ENCODE measurements at regions not wholly inside any gene's neighbourhood (a gene's known extent, or its start where the extent isn't known, plus 50 kb on each side); places are given as distances from the start of the nearest gene placed in this dataset.

DNA sequence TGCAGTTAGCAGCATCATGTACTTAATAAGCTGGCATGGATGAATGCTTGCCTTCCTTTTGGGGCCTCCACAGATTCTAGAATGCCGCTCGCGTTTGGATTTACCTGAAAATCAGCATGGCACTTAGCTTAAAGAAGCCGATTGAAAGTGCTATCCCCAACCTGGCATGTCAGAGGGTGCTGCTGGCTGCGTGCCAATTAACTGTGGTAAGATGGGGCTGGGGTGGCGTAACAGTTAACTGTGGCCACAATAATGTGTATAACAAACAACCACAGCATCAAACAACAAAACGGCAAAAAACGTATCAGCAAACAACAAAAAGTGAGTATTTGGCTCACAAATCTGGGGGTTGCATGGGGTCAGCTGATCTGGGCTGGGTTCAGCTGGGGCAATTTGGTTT lies 70.5 kb downstream of the CBLL2 start:
- TF ChIP-seq NFIC (IDR thresholded peaks at IDR 0.05) (peak; percentile 73), TAL1 (IDR thresholded peaks at IDR 0.05) (no peak), CEBPB (tag; IDR thresholded peaks at IDR 0.05) (no peak), EP300 (IDR thresholded peaks at IDR 0.05; ENCODE audit: low read length) (no peak), POLR2A (conservative IDR thresholded peaks at IDR 0.05) (no peak), MAFK (IDR thresholded peaks at IDR 0.05; ENCODE audit: low read length) (no peak), GMEB1 (CRISPR knock-in tag; IDR thresholded peaks at IDR 0.05) (no peak), CHD2 (IDR thresholded peaks at IDR 0.05; ENCODE audit: low read depth, low read length) (no peak), CTCF (IDR thresholded peaks at IDR 0.05 in 2 of 3, conservative IDR thresholded peaks at IDR 0.05 in 1 of 3; ENCODE audit: insufficient read depth in 2 of 3, low read depth in 1 of 3, low read length in 3 of 3) (no peak)
- TF ChIP-seq, protein P1, sequence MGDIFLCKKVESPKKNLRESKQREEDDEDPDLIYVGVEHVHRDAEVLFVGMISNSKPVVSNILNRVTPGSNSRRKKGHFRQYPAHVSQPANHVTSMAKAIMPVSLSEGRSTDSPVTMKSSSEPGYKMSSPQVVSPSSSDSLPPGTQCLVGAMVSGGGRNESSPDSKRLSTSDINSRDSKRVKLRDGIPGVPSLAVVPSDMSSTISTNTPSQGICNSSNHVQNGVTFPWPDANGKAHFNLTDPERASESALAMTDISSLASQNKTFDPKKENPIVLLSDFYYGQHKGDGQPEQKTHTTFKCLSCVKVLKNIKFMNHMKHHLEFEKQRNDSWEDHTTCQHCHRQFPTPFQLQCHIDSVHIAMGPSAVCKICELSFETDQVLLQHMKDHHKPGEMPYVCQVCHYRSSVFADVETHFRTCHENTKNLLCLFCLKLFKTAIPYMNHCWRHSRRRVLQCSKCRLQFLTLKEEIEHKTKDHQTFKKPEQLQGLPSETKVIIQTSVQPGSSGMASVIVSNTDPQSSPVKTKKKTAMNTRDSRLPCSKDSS (IDR thresholded peaks at IDR 0.05; ENCODE audit: low read depth, partially characterized antibody), result no peak
